SU-DHL-6 (cell line): ENCODE measurements at regions not wholly inside any gene's neighbourhood (a gene's known extent, or its start where the extent isn't known, plus 50 kb on each side); places are given as distances from the start of the nearest gene placed in this dataset.

Experiments used
- H2AFZ ChIP-seq: fragments of 200-600 bp; sonication (generic); 2 replicates; pipeline ENCODE4 v1.6.1; 2014; ENCODE audit warnings: low read depth, mild to moderate bottlenecking, moderate library complexity, mixed read lengths, antibody characterized with exemption, low read length; ENCODE audit not compliant: severe bottlenecking
- H3F3A ChIP-seq: fragments of 200-600 bp; shearing (Covaris generic); 2 replicates; pipeline ENCODE4 v1.6.0; 2016; ENCODE audit warnings: antibody characterized with exemption, mild to moderate bottlenecking; ENCODE audit not compliant: insufficient read depth
- H3K27ac ChIP-seq: fragments of 200-600 bp; sonication (generic); 2 replicates; pipeline ENCODE4 v1.5.1; 2016; ENCODE audit warnings: low read depth, mild to moderate bottlenecking, low read length, moderate library complexity, mixed read lengths
- H3K27me3 ChIP-seq: fragments of 200-600 bp; sonication (generic), shearing (Covaris generic); 2 replicates; pipeline ENCODE4 v1.6.0; 2014; ENCODE audit warnings: mild to moderate bottlenecking, low read length
- H3K36me3 ChIP-seq: fragments of 200-600 bp; sonication (generic); 2 replicates; pipeline ENCODE4 v1.6.1; 2014; ENCODE audit warnings: mild to moderate bottlenecking, low read length, mixed read lengths
- H3K4me2 ChIP-seq: fragments of 300-600, 200-600 bp; shearing (Covaris generic), sonication (generic); 2 replicates; pipeline ENCODE4 v1.6.0; 2014; ENCODE audit warnings: low read length, low read depth, mild to moderate bottlenecking; ENCODE audit not compliant: poor library complexity, severe bottlenecking
- H3K4me3 ChIP-seq: fragments of 200-600 bp; sonication (generic); 2 replicates; pipeline ENCODE4 v1.5.1; 2014; ENCODE audit warnings: antibody characterized with exemption, low read length, mild to moderate bottlenecking, mixed read lengths; ENCODE audit not compliant: insufficient read depth, poor library complexity, severe bottlenecking
- H3K79me2 ChIP-seq: fragments of 200-600 bp; sonication (generic); 2 replicates; pipeline ENCODE4 v1.6.1; 2014; ENCODE audit warnings: mild to moderate bottlenecking, low read length, moderate library complexity; ENCODE audit not compliant: insufficient read depth
- H3K9ac ChIP-seq: fragments of 200-600 bp; sonication (generic); 2 replicates; pipeline ENCODE4 v1.7.0; 2014; ENCODE audit warnings: mild to moderate bottlenecking, low read length
- H3K9me2 ChIP-seq: fragments of 200-600 bp; sonication (generic); replicated peaks from 2 replicates; pipeline ENCODE4 v1.6.1; 2014; ENCODE audit warnings: low read length; ENCODE audit not compliant: insufficient read depth
- H3K9me3 ChIP-seq: fragments of 200-600 bp; sonication (generic); 2 replicates; pipeline ENCODE4 v1.6.1; 2014; ENCODE audit warnings: low read length, mixed read lengths; ENCODE audit not compliant: insufficient read depth
- H4K20me1 ChIP-seq: fragments of 200-600 bp; sonication (generic); 2 replicates; pipeline ENCODE4 v1.6.1; 2014; ENCODE audit warnings: low read depth, mild to moderate bottlenecking, antibody characterized with exemption, low read length, moderate library complexity, mixed read lengths
- EZH2phosphoT487 ChIP-seq: fragments of 200-600 bp; sonication (generic), shearing (Covaris generic); conservative IDR thresholded peaks from 2 replicates; pipeline ENCODE4 v1.6.1; 2018; ENCODE audit warnings: mild to moderate bottlenecking, antibody characterized with exemption, low read length, moderate library complexity, mixed read lengths
- TF ChIP-seq, protein P1 (sequence below): fragments of 200-600 bp; sonication (generic); IDR thresholded peaks from one replicate; pipeline ENCODE4 v1.5.1; 2017; ENCODE audit warnings: antibody characterized with exemption, mild to moderate bottlenecking, low read length, moderate library complexity; ENCODE audit not compliant: insufficient read depth, poor library complexity, severe bottlenecking

DNA sequence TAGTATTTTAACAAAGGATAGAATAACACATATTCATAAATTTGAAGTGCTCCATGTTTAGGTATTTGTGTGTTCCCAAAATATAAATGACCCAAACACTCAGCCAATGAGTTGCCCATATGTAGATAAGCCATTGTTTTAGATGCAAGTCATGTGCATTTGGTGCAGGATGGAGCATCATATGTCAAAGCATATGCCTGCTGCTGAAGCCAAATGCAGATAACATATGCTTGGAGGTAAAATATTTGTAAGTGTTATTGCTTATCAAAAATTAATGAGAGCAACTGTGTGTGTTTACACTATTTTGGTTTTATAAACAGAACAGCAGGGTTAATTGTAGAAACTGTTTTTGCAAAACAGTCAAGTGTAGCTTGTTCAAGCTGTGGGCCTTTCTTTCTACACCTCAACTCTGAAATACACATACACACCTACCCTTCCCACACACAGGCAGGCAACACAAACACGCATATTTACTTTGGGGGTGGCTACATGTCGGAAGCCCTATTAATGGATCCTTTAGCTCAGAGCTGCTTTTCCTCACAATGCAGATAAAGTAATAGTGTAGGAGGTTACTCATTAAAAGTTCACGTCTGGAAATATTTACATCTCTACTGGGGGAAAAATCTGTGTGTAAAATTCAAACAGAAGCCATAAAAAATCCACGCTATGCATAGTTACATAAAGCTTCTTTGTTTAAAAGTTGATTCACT, 521.4 kb downstream of the ZNF385D start:
- H4K20me1 ChIP-seq, result no peaks in the 10 kb centered on the region

DNA sequence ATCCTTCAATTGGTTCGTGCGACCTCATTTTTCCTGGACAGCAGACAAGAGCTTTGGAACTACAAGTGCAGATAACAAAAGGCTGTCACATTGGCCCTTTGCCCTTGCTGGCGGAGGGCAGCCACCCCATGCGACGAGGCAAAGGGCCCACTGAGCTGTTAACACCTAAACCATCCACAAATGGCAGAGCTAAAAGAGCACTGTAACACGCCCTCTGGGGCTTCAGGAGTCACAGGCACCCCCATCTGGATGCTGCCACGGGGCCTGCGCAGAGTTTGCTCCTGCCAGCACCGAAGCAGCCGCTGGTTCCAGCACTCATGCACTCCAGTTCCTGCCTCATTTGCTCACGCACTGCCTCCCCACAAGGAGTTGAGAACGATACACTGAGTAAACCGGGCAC, 524.9 kb downstream of the ZNF385D start:
- Histone ChIP-seq H2AFZ (no peak overlapping the region), H3K9me2 (no peaks in the 10 kb centered on the region), H3K79me2 (no peaks in the 10 kb centered on the region), H4K20me1 (no peaks in the 10 kb centered on the region), H3K27me3 (no peaks in the 10 kb centered on the region), H3F3A (no peaks in the 10 kb centered on the region), H3K4me3 (no peak overlapping the region), H3K36me3 (no peaks in the 10 kb centered on the region), H3K9me3 (no peaks in the 10 kb centered on the region), H3K4me2 (no peak overlapping the region), H3K27ac (no peak overlapping the region), H3K9ac (no peak overlapping the region)
- TF ChIP-seq, protein P1, sequence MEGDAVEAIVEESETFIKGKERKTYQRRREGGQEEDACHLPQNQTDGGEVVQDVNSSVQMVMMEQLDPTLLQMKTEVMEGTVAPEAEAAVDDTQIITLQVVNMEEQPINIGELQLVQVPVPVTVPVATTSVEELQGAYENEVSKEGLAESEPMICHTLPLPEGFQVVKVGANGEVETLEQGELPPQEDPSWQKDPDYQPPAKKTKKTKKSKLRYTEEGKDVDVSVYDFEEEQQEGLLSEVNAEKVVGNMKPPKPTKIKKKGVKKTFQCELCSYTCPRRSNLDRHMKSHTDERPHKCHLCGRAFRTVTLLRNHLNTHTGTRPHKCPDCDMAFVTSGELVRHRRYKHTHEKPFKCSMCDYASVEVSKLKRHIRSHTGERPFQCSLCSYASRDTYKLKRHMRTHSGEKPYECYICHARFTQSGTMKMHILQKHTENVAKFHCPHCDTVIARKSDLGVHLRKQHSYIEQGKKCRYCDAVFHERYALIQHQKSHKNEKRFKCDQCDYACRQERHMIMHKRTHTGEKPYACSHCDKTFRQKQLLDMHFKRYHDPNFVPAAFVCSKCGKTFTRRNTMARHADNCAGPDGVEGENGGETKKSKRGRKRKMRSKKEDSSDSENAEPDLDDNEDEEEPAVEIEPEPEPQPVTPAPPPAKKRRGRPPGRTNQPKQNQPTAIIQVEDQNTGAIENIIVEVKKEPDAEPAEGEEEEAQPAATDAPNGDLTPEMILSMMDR, result no peak
- TF ChIP-seq EZH2phosphoT487, result no peak

More for the DNA sequence above, 521.4 kb downstream of the ZNF385D start:
- no peaks in the 10 kb centered on the region for H3F3A ChIP-seq
- TF ChIP-seq, protein P1, result no peak
- no peak for TF ChIP-seq EZH2phosphoT487
- no peaks in the 10 kb centered on the region for H3K27me3 ChIP-seq
- no peaks in the 10 kb centered on the region for H3K36me3 ChIP-seq
- no peaks in the 10 kb centered on the region for H3K9me2 ChIP-seq
- no peak overlapping the region for H3K9ac ChIP-seq
- no peak overlapping the region for H3K4me3 ChIP-seq
- no peaks in the 10 kb centered on the region for H3K9me3 ChIP-seq
- no peak overlapping the region for H3K27ac ChIP-seq
- no peaks in the 10 kb centered on the region for H3K79me2 ChIP-seq
- no peak overlapping the region for H3K4me2 ChIP-seq
- no peak overlapping the region for H2AFZ ChIP-seq

DNA sequence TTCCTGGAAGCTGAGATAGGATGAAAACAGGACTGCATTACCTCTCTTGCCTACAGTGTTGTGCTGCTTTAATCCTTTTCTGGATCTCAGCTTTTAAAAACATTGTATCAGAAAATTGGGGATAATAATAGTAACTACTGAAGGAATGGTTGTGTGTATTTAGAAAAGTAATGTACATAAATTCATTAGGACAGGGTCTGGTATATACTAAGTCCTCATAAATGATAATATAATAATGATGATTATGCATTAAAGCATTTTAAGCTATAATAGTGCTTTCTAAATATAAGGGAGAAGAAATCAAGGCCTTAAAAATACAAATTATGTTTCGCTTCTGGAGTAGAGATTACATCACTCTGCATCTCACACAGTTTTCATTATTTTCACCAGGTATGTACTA, 530.1 kb downstream of the ZNF385D start:
- Histone ChIP-seq H3K9me2 (no peaks in the 10 kb centered on the region), H2AFZ (no peak overlapping the region), H3K4me2 (no peak overlapping the region), H3K4me3 (no peak overlapping the region), H3K9ac (no peak overlapping the region), H3K9me3 (no peaks in the 10 kb centered on the region), H3K36me3 (no peaks in the 10 kb centered on the region), H3K27me3 (no peaks in the 10 kb centered on the region), H3F3A (no peaks in the 10 kb centered on the region), H4K20me1 (no peaks in the 10 kb centered on the region), H3K79me2 (no peaks in the 10 kb centered on the region), H3K27ac (no peak overlapping the region)
- TF ChIP-seq, protein P1, result no peak
- no peak for TF ChIP-seq EZH2phosphoT487
